Stomach smooth muscle (tissue), 2 donors: ENCODE measurements at regions not wholly inside any gene's neighbourhood (a gene's known extent, or its start where the extent isn't known, plus 50 kb on each side); places are given as distances from the start of the nearest gene placed in this dataset.

Source experiments
- H3K27ac ChIP-seq: one replicate; pipeline ENCODE4 v1.7.0; 2013; ENCODE audit warnings: mild to moderate bottlenecking, low read length, inconsistent platforms
- H3K27me3 ChIP-seq, 2 donors: one replicate each; pipeline ENCODE4 v1.7.0; 2013; ENCODE audit warnings: low read length in 2 of 2; ENCODE audit not compliant: insufficient read depth in 2 of 2, control insufficient read depth in 1 of 2
- H3K36me3 ChIP-seq, 2 donors: one replicate each; pipeline ENCODE4 v1.7.0; 2013; ENCODE audit warnings: low read length in 2 of 2; ENCODE audit not compliant: control insufficient read depth in 2 of 2, insufficient read depth in 2 of 2
- H3K4me1 ChIP-seq: one replicate; pipeline ENCODE4 v1.7.0; 2013; ENCODE audit warnings: low read length; ENCODE audit not compliant: control insufficient read depth, insufficient read depth
- H3K4me3 ChIP-seq, 2 donors: one replicate each; pipeline ENCODE4 v1.7.0; 2013; ENCODE audit warnings: low read length in 2 of 2
- H3K9ac ChIP-seq, 2 donors: one replicate each; pipeline ENCODE4 v1.7.0; 2013; ENCODE audit warnings: low read length in 2 of 2, mild to moderate bottlenecking in 1 of 2
- H3K9me3 ChIP-seq, 2 donors: one replicate each; pipeline ENCODE4 v1.7.0; 2013; ENCODE audit warnings: low read length in 2 of 2; ENCODE audit not compliant: control insufficient read depth in 2 of 2
- donor health status: healthy.
- donor health status: Pancreatic carcinoma.

DNA sequence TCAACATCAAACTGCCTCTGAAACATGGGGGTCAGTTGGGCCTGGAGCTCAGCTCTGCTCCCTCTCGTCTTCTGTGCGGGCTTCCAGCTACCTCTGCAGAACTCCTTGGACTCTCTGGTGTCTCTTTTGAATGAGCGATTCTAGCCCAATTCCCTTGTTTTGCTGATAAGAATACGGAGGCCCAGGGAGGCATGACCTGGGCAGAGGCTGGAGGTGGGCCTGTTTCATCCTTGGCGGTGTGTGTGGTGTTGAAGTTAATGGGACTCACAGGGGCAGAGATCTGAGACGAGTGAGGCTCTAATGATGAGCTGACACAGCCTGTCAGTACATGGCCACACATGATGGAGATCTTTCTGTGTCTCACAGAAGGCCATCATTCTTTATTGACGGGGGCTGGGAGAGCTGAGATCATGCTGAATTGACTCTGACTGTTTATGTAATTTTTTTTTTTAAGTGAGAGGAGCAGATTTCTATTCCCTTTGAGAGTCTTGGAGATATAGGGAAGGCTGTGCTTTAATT lies 134.5 kb downstream of the URB2 start:
- peaks cover 11 to 12% of the 10 kb centered on the region in 2 donors for H3K9me3 ChIP-seq
- H3K27me3 ChIP-seq = no peaks in the 10 kb centered on the region
- no peaks in the 10 kb centered on the region for H3K4me1 ChIP-seq
- H3K36me3 ChIP-seq = no peaks in the 10 kb centered on the region
- H3K4me3 ChIP-seq = no peak overlapping the region
- H3K27ac ChIP-seq = no peak overlapping the region
- no peak overlapping the region for H3K9ac ChIP-seq

DNA sequence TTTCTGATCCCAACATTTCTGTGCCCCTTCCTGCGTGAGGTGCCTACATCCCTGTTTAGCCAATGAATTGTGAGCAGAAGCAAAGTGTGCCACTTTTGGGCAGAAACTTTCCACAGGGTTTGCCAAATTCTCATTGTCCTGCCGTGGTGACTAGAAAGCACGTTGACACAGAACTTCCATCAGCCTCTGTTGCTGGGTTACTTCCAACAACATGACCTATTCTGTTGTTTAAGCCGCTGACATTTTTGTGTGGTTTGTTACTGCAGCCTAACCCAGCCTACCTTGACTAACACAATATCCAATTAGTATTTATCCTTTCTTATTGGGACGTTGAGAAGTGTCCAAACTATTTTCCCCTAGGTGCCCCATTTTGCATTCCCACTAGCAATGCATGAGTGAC lies 136.8 kb downstream of the URB2 start:
- Histone ChIP-seq H3K27me3 (no peaks in the 10 kb centered on the region), H3K4me1 (no peaks in the 10 kb centered on the region), H3K9me3 (peaks cover under 1 to 4% of the 10 kb centered on the region in 2 donors), H3K9ac (no peak overlapping the region), H3K4me3 (no peak overlapping the region), H3K27ac (no peak overlapping the region), H3K36me3 (no peaks in the 10 kb centered on the region)

DNA sequence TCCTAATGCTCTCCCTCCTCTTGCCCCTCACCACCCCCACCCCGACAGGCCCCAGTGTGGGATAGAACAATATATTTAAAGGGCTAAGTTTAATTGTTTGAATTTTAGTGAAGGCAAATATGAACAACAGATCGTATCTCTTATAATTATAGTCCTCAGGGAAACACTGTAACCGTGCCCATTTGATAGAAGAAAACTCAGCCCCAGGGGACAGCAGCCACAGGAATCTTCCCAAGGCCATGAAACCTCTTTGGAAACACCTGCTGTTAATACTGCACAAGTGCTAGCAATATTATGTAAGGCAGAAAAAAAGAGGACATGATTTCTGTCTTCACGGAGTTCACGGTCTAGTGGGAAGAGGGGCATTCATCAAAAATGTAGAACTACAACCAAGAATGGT lies 142.2 kb downstream of the URB2 start:
- no peak overlapping the region for H3K9ac ChIP-seq
- no peak overlapping the region for H3K27ac ChIP-seq
- no peaks in the 10 kb centered on the region for H3K27me3 ChIP-seq
- H3K36me3 ChIP-seq = no peaks in the 10 kb centered on the region
- no peak overlapping the region for H3K4me3 ChIP-seq
- H3K4me1 ChIP-seq = no peaks in the 10 kb centered on the region
- peaks cover 0 to 4% of the 10 kb centered on the region in 2 donors for H3K9me3 ChIP-seq

DNA sequence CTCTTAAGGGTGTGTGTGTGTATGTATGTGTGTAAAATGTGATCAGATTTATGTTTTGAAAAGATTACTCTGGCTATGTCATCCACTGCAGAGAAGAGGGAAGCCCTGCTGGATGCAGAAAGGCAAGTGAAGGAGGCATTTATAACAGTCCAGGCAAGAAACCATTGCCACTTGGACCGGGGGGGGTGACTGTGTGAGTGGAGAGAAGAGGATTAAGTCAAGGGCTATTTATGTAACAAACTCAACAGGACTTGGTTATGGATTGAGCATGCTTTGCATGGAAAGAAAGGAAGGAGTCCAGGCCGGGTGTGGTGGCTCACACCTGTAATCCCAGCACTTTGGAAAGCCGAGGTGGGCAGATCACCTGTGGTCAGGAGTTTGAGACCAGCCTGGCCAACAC lies 143.0 kb downstream of the URB2 start:
- no peak overlapping the region for H3K27ac ChIP-seq
- H3K27me3 ChIP-seq = no peaks in the 10 kb centered on the region
- H3K4me3 ChIP-seq = no peak overlapping the region
- H3K9me3 ChIP-seq = peaks cover 0 to 4% of the 10 kb centered on the region in 2 donors
- H3K4me1 ChIP-seq = no peaks in the 10 kb centered on the region
- H3K9ac ChIP-seq = no peak overlapping the region
- H3K36me3 ChIP-seq = no peaks in the 10 kb centered on the region

DNA sequence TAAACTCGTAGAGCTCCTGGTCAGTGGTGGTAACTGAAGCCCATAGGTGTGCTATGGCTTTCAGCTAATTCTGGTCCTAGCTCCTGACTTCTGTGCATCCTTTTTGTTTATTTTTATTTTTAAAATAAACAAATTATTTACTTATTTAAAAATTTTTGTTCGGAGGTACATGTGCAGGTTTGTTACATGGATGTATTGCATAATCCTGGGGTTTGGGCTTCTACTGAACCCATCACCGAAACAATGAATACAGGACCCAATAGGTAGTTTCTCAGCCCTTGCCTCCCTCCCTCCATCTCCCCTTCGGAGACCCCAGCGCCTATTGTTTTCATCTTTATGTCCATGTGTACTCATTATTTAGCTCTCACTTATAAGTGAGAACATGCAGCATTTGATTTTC lies 143.8 kb downstream of the URB2 start:
- no peak overlapping the region for H3K4me3 ChIP-seq
- no peak overlapping the region for H3K27ac ChIP-seq
- peaks cover 0 to 4% of the 10 kb centered on the region in 2 donors for H3K9me3 ChIP-seq
- H3K9ac ChIP-seq = no peak overlapping the region
- H3K27me3 ChIP-seq = no peaks in the 10 kb centered on the region
- no peaks in the 10 kb centered on the region for H3K4me1 ChIP-seq
- H3K36me3 ChIP-seq = no peaks in the 10 kb centered on the region

DNA sequence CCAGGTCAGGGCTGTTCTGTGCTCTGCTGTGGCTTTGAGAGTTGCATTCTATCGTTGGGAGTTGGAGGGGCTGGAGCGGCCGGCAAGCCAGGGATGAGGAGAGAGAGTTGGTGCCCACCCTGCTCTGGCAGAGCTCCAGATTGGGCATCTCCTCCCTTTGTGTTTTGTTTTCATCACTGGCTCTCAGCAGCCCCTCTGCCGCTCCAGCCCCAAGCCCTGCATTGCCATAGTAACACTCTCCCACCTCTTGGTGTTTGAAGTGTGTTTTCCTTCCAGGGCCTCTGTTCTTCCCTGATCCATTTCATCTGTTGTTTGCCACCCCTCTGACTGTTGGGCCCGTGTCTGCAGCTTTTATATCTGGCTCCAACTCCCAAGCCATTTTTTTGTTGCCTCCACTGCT lies 152.7 kb downstream of the URB2 start:
- Histone ChIP-seq H3K36me3 (no peaks in the 10 kb centered on the region), H3K27ac (no peak overlapping the region), H3K27me3 (no peaks in the 10 kb centered on the region), H3K4me3 (no peak overlapping the region), H3K9me3 (no peaks in the 10 kb centered on the region), H3K4me1 (peaks cover 3% of the 10 kb centered on the region), H3K9ac (no peak overlapping the region)

DNA sequence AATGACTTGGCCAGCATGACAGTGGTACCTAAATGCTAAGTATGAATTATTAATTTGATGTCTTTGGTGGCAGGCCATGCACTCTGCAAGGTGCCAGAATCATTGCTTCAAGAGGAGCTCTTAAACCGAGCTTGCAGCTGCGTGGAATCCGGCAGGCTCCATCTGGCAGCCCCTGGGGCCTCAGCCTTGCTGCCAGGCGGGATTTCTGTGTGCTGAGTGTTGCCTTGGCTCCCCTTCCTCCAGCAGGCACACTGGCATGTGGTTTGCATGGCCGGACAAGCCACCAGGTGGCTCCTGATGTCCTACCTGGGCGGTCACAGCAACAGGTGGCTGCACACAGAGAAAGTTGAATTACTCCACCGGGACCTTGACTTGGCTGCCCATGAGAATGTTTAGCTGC lies 155.4 kb downstream of the URB2 start:
- H3K4me1 ChIP-seq = peaks cover 3% of the 10 kb centered on the region

DNA sequence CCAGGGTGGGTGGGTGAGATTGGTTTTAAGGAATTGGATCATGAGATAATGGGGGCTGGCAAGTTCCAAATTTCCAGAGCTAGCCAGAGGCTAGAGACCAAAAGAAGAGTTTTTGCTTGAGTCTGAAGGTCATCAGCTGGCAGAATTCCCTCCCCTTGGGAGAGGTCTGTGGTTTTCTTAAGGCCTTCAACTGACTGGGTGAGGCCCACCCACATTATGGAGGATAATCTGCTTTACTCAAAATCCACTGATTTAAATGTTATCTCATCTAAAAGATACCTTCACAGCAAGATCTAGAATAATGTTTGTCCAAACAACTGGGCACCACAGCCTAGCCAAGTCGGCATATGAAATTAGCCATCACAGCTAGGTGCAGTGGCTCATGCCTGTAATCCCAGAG lies 156.4 kb downstream of the URB2 start:
- Histone ChIP-seq H3K9ac (no peak overlapping the region), H3K4me1 (peaks cover 3% of the 10 kb centered on the region), H3K36me3 (no peaks in the 10 kb centered on the region), H3K27ac (no peak overlapping the region), H3K9me3 (no peaks in the 10 kb centered on the region), H3K4me3 (no peak overlapping the region), H3K27me3 (no peaks in the 10 kb centered on the region)

More for the DNA sequence above, 155.4 kb downstream of the URB2 start:
- Histone ChIP-seq H3K36me3 (no peaks in the 10 kb centered on the region), H3K4me3 (no peak overlapping the region), H3K9ac (no peak overlapping the region), H3K9me3 (no peaks in the 10 kb centered on the region), H3K27ac (no peak overlapping the region), H3K27me3 (no peaks in the 10 kb centered on the region)

DNA sequence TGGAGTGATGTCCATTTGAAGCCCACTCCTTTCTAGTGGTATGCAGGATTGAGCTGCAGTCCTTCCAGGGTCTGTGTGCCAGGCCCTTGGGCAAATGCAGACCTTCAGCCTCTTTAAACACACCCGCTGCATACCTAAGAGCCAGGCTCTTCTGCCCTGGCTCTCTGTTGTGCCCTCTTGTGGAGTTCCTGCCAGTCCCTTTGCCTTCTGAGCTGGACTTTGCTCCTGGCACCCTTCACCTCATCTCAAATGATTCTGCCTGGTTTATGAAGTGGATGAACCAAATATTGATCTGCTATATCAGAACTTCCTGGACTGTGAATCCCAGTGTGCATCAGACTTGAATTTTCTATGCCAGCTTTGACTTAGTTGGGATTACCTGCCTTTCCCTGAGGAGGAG lies 158.8 kb downstream of the URB2 start:
- H3K36me3 ChIP-seq = no peaks in the 10 kb centered on the region
- no peak overlapping the region for H3K9ac ChIP-seq

DNA sequence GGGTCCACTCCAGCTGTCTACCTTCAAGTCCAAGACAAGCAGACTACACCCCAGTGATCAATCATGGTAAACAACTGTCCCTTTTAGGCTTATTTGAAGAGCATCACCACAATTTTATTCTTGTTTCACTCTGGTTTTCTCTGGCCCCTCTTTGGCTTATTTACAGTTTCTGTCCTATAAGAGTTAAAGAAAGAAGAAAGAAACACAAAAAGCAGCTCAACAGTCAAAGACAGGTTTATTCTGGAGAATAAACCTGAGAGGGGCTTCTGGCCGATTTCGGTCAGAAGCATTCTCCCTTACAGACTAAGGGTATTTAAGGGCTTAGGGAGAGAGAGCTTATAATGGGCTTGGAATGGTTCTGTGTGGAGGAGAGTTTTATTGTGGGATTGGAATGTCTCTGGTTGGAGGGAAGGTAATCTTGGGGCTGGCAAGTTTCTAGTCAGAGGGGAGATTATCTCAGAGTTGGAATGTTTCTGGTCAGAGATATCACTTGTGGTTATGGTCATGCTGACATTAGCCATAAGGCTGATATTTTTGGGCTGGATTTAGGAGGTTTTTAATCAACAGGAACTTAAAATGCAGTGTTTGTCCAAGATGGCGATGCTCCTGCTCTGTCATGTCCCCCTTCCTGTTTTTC lies 161.0 kb downstream of the URB2 start:
- peaks cover 0 to 3% of the 10 kb centered on the region in 2 donors for H3K9me3 ChIP-seq
- no peak overlapping the region for H3K9ac ChIP-seq
- H3K4me1 ChIP-seq = no peaks in the 10 kb centered on the region
- H3K36me3 ChIP-seq = no peaks in the 10 kb centered on the region
- H3K27me3 ChIP-seq = no peaks in the 10 kb centered on the region
- H3K4me3 ChIP-seq = no peak overlapping the region
- H3K27ac ChIP-seq = no peak overlapping the region

More for the DNA sequence above, 158.8 kb downstream of the URB2 start:
- Histone ChIP-seq H3K9me3 (no peaks in the 10 kb centered on the region), H3K27me3 (no peaks in the 10 kb centered on the region), H3K4me1 (peaks cover 3% of the 10 kb centered on the region), H3K27ac (no peak overlapping the region), H3K4me3 (no peak overlapping the region)

DNA sequence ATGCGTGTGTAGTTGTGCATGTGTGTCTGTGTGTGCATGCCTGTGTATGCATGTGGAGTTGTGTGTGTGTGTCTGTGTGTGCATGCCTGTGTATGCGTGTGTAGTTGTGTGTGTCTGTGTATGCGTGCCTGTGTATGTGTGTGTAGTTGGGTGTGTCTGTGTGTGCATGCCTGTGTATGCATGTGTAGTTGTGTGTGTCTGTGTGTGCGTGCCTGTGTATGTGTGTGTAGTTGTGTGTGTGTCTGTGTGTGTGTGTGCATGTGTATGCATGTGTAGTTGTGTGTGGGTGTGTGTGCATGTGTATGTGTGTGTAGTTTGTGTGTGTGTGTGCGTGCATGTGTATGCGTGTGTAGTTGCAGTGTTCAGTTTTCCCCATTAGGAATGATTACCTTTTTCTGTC lies 162.0 kb downstream of the URB2 start:
- Histone ChIP-seq H3K27me3 (no peaks in the 10 kb centered on the region), H3K36me3 (no peaks in the 10 kb centered on the region), H3K4me3 (no peak overlapping the region), H3K9ac (no peak overlapping the region), H3K9me3 (peaks cover 0 to 3% of the 10 kb centered on the region in 2 donors), H3K27ac (no peak overlapping the region), H3K4me1 (no peaks in the 10 kb centered on the region)
